ENCODE measurements at regions not wholly inside any gene's neighbourhood (a gene's known extent, or its start where the extent isn't known, plus 50 kb on each side); places are given as distances from the start of the nearest gene placed in this dataset.

DNA sequence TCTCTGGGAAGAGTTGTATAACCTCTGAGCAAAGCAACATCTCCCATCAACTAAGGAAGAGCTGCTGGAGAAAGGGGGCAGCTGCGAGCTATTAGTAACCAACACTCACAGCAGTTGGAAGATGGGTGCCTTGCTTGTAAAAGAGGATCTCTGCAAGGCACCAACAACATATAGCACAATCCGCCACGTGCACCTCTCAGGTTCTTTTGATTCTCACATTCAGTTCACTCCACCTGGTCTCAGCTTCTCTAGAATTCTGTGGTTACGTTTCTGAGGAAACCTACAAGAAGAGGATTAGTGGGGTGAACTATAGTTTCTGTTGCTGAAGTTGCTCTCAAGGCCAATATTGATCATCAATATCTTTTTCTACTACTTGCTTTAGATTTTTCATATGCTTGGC lies 117.1 kb downstream of the RPS24 start:
- Mint-ChIP-seq H3K27me3 (peaks cover 0 to under 1% of the 10 kb centered on the region in 2 donors), H3K4me1 (no peaks in the 10 kb centered on the region), H3K4me3 (no peak overlapping the region), H3K36me3 (no peaks in the 10 kb centered on the region), H3K9me3 (no peaks in the 10 kb centered on the region), H3K27ac (no peak overlapping the region)
- no peak for ATAC-seq (replicated peaks in 1 of 4)
- Histone ChIP-seq H3K4me3 (ENCODE audit: control insufficient read depth in 1 of 2, extremely low read depth in 1 of 2, low read length in 1 of 2) (no peak overlapping the region), H3K36me3 (ENCODE audit: control insufficient read depth in 2 of 2, extremely low read depth in 1 of 2, insufficient read depth in 1 of 2, low read length in 1 of 2) (no peaks in the 10 kb centered on the region), H3K4me1 (ENCODE audit: control insufficient read depth in 1 of 2, extremely low read depth in 1 of 2, insufficient read depth in 2 of 2, low read length in 2 of 2) (no peaks in the 10 kb centered on the region), H3K9me3 (no peaks in the 10 kb centered on the region), H3K27ac (ENCODE audit: low read length) (no peak overlapping the region), H3K27me3 (replicated peaks in 1 of 2; ENCODE audit: control insufficient read depth in 2 of 2, extremely low read depth in 1 of 2, insufficient read depth in 2 of 2, low read length in 1 of 2) (no peaks in the 10 kb centered on the region)
- no CpG with 5 or more reads among the region's 4 CpGs for WGBS (ENCODE audit: insufficient coverage)
- no peak for DNase-seq
- POLR2A ChIA-PET = no interaction called here
- CTCF ChIA-PET = no interaction called here

DNA sequence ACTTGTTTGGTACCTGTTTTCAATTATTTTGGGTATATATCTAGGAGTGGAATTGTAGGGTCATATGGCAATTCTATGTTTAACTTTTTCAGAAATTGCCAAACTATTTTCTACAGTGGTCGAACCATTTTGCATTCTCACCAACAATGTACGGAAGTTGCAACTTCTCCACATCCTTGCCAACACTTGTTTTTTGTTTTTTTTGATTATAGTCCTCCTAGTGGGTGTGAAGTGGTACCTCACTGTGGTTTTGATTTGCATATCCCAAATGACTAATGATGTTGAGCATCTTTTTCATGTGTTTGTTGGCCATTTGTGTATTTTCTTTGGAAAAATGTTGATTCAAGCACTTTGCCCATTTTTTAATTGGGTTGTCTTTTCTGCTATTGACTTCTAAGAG lies 122.1 kb downstream of the RPS24 start:
- DNase-seq = no peak
- Mint-ChIP-seq H3K9me3 (no peaks in the 10 kb centered on the region), H3K36me3 (no peaks in the 10 kb centered on the region), H3K27ac (no peak overlapping the region), H3K27me3 (peaks cover 0 to 23% of the 10 kb centered on the region in 2 donors), H3K4me3 (no peak overlapping the region), H3K4me1 (no peaks in the 10 kb centered on the region)
- no peak for ATAC-seq (replicated peaks in 1 of 4)
- POLR2A ChIA-PET = no interaction called here
- CTCF ChIA-PET = no interaction called here
- WGBS (ENCODE audit: insufficient coverage) = no CpG with 5 or more reads among the region's 2 CpGs
- Histone ChIP-seq H3K27me3 (replicated peaks in 1 of 2; ENCODE audit: control insufficient read depth in 2 of 2, extremely low read depth in 1 of 2, insufficient read depth in 2 of 2, low read length in 1 of 2) (no peaks in the 10 kb centered on the region), H3K9me3 (no peaks in the 10 kb centered on the region), H3K27ac (ENCODE audit: low read length) (no peak overlapping the region), H3K36me3 (ENCODE audit: control insufficient read depth in 2 of 2, extremely low read depth in 1 of 2, insufficient read depth in 1 of 2, low read length in 1 of 2) (no peaks in the 10 kb centered on the region), H3K4me1 (ENCODE audit: control insufficient read depth in 1 of 2, extremely low read depth in 1 of 2, insufficient read depth in 2 of 2, low read length in 2 of 2) (no peaks in the 10 kb centered on the region), H3K4me3 (ENCODE audit: control insufficient read depth in 1 of 2, extremely low read depth in 1 of 2, low read length in 1 of 2) (no peak overlapping the region)

DNA sequence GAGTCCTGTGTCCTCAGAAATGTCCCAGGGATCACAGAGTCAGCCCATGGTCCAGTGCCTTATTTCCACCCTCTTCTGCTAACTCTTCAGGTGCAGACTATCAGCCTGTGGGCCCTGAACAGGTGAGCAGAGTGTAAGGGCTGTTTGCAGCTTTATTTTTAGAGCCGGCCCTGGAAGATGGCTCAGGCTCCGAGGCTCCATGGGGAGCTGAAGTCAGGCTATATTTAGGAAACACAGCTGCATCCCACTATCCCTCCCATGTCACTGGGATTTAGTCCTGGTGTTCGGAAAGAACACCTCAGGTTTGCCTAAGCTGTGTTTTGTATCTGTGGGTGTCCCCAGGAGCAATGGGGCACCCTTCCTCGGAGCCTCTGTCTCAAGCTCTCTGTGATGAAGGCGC lies 126.9 kb downstream of the RPS24 start:
- POLR2A ChIA-PET = no interaction called here

DNA sequence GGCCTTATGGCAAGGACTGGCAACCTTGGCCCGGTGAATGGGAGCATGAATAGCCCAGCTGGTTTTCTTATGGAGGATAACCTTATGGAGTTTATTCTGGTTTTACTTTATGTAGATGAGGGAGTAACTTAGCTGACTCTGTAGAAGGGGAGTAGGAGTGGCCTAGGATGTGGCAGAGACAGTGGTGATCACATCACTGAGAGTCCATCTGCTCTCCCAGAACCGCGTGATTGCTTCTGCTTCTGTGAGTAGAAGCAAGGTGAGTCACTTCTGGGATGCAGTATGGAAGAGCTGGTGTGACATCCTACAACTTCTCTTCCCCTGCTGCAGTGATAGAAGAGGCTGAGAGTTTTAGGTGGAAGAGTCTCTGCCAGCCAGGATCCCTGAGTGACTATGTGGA lies 129.2 kb downstream of the RPS24 start:
- Histone ChIP-seq H3K36me3 (ENCODE audit: control insufficient read depth in 2 of 2, extremely low read depth in 1 of 2, insufficient read depth in 1 of 2, low read length in 1 of 2) (no peaks in the 10 kb centered on the region), H3K27ac (ENCODE audit: low read length) (no peak overlapping the region), H3K27me3 (replicated peaks in 1 of 2; ENCODE audit: control insufficient read depth in 2 of 2, extremely low read depth in 1 of 2, insufficient read depth in 2 of 2, low read length in 1 of 2) (peaks cover 0 to 6% of the 10 kb centered on the region in 2 experiments), H3K9me3 (no peaks in the 10 kb centered on the region), H3K4me1 (ENCODE audit: control insufficient read depth in 1 of 2, extremely low read depth in 1 of 2, insufficient read depth in 2 of 2, low read length in 2 of 2) (no peaks in the 10 kb centered on the region), H3K4me3 (ENCODE audit: control insufficient read depth in 1 of 2, extremely low read depth in 1 of 2, low read length in 1 of 2) (no peak overlapping the region)
- Mint-ChIP-seq H3K9me3 (peaks cover 0 to 11% (median 5%) of the 10 kb centered on the region in 3 donors), H3K4me1 (no peaks in the 10 kb centered on the region), H3K27me3 (peaks cover 0 to 15% of the 10 kb centered on the region in 2 donors), H3K4me3 (no peak overlapping the region), H3K36me3 (no peaks in the 10 kb centered on the region), H3K27ac (no peak overlapping the region)
- no peak for ATAC-seq (replicated peaks in 1 of 4)
- no peak for DNase-seq
- ChIA-PET POLR2A (no interaction called here), CTCF (no interaction called here)
- 100% methylated on average over 1 of the region's 3 CpGs for WGBS (ENCODE audit: insufficient coverage)

More for the DNA sequence above, 126.9 kb downstream of the RPS24 start:
- 75% methylated on average over 2 of the region's 5 CpGs for WGBS (ENCODE audit: insufficient coverage)
- no peaks in the 10 kb centered on the region for H3K4me1 Mint-ChIP-seq
- no peak overlapping the region for H3K4me3 Mint-ChIP-seq
- H3K27me3 ChIP-seq (replicated peaks in 1 of 2; ENCODE audit: control insufficient read depth in 2 of 2, extremely low read depth in 1 of 2, insufficient read depth in 2 of 2, low read length in 1 of 2) = peaks cover 0 to 6% of the 10 kb centered on the region in 2 experiments
- H3K9me3 Mint-ChIP-seq = peaks cover 0 to 11% (median 5%) of the 10 kb centered on the region in 3 donors
- no peaks in the 10 kb centered on the region for H3K9me3 ChIP-seq
- H3K36me3 Mint-ChIP-seq = no peaks in the 10 kb centered on the region
- DNase-seq (no peak), ATAC-seq (replicated peaks in 1 of 4) (no peak)
- peaks cover 0 to 23% of the 10 kb centered on the region in 2 donors for H3K27me3 Mint-ChIP-seq
- no peak overlapping the region for H3K4me3 ChIP-seq (ENCODE audit: control insufficient read depth in 1 of 2, extremely low read depth in 1 of 2, low read length in 1 of 2)
- CTCF ChIA-PET = no interaction called here
- H3K36me3 ChIP-seq (ENCODE audit: control insufficient read depth in 2 of 2, extremely low read depth in 1 of 2, insufficient read depth in 1 of 2, low read length in 1 of 2) = no peaks in the 10 kb centered on the region
- H3K27ac ChIP-seq (ENCODE audit: low read length) = no peak overlapping the region
- no peak overlapping the region for H3K27ac Mint-ChIP-seq
- H3K4me1 ChIP-seq (ENCODE audit: control insufficient read depth in 1 of 2, extremely low read depth in 1 of 2, insufficient read depth in 2 of 2, low read length in 2 of 2) = no peaks in the 10 kb centered on the region

DNA sequence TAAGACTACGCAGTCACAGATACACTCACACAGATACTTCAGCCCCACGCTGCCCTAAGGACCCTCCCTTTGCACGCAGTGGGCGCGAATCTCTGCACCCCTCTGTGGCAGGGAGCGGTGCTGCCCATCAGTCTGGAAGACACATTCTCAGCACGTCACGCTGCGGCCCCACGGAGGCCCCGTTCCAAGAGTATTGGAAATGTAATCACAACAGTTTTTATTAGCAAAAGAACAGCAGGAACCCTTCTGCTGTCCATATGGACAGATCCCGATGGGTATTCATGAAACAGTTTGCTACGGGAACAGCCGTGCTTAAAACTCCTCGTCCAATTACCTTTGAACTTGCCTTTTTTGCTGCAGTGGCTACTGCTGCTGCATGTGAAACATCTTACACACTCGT lies 131.0 kb downstream of the RPS24 start:
- no peak for DNase-seq
- 89% methylated on average over 15 of the region's 16 CpGs for WGBS (ENCODE audit: insufficient coverage)
- Mint-ChIP-seq H3K4me1 (no peaks in the 10 kb centered on the region), H3K4me3 (no peak overlapping the region), H3K36me3 (no peaks in the 10 kb centered on the region), H3K9me3 (peaks cover 0 to 11% (median 5%) of the 10 kb centered on the region in 3 donors), H3K27me3 (peaks cover 0 to 3% of the 10 kb centered on the region in 2 donors), H3K27ac (no peak overlapping the region)
- H3K4me3 ChIP-seq (ENCODE audit: control insufficient read depth in 1 of 2, extremely low read depth in 1 of 2, low read length in 1 of 2) = no peak overlapping the region
- CTCF ChIA-PET = no interaction called here
- ATAC-seq (replicated peaks in 1 of 4) = no peak
- H3K36me3 ChIP-seq (ENCODE audit: control insufficient read depth in 2 of 2, extremely low read depth in 1 of 2, insufficient read depth in 1 of 2, low read length in 1 of 2) = no peaks in the 10 kb centered on the region
- H3K4me1 ChIP-seq (ENCODE audit: control insufficient read depth in 1 of 2, extremely low read depth in 1 of 2, insufficient read depth in 2 of 2, low read length in 2 of 2) = no peaks in the 10 kb centered on the region
- POLR2A ChIA-PET = no interaction called here
- H3K9me3 ChIP-seq = no peaks in the 10 kb centered on the region
- peaks cover 0 to 9% of the 10 kb centered on the region in 2 experiments for H3K27me3 ChIP-seq (replicated peaks in 1 of 2; ENCODE audit: control insufficient read depth in 2 of 2, extremely low read depth in 1 of 2, insufficient read depth in 2 of 2, low read length in 1 of 2)
- H3K27ac ChIP-seq (ENCODE audit: low read length) = no peak overlapping the region

DNA sequence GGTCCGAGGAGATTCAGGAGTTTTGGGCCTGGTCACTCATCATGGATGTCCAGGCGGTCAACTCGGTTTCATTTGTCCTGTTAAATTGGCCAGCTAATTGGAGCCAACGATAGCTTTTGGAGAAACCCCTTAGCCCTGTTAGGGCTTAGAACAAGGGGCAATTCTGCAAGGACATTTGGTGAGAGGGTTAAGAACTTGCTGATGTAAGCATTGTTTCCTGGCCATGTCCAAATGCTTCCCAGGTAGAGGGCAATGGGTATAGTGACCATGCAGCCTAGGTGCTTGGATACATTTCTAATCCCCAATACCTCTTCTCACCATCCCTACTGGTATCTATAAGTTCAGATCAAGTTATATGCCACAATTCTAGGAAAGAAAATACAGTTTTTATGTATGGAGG lies 131.5 kb downstream of the RPS24 start:
- CTCF ChIA-PET = no interaction called here

DNA sequence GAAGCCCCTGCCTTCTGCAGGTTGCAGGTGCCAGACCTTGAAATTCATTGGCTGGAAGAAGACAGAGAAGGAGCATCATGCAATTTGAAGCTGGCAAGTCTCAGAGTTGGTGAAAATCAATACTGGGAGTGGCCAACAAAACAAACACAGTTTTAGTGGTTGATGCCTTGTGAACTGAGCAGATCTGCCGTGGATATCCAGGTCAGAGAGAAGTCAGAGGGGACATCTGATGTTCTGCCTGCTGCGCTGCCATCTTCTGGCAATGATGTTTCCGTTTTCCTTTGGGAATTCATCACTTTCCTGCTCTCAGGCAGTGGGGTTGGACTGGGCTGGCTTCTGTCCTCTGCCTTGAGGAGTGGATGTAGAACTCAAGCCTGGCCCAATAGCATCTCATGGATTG lies 132.0 kb downstream of the RPS24 start:
- ChIA-PET POLR2A (no interaction called here), CTCF (no interaction called here)
- Histone ChIP-seq H3K4me1 (ENCODE audit: control insufficient read depth in 1 of 2, extremely low read depth in 1 of 2, insufficient read depth in 2 of 2, low read length in 2 of 2) (no peaks in the 10 kb centered on the region), H3K36me3 (ENCODE audit: control insufficient read depth in 2 of 2, extremely low read depth in 1 of 2, insufficient read depth in 1 of 2, low read length in 1 of 2) (no peaks in the 10 kb centered on the region), H3K4me3 (ENCODE audit: control insufficient read depth in 1 of 2, extremely low read depth in 1 of 2, low read length in 1 of 2) (no peak overlapping the region), H3K27ac (ENCODE audit: low read length) (no peak overlapping the region), H3K27me3 (replicated peaks in 1 of 2; ENCODE audit: control insufficient read depth in 2 of 2, extremely low read depth in 1 of 2, insufficient read depth in 2 of 2, low read length in 1 of 2) (peaks cover 0 to 10% of the 10 kb centered on the region in 2 experiments), H3K9me3 (no peaks in the 10 kb centered on the region)
- DNase-seq (no peak), ATAC-seq (replicated peaks in 1 of 4) (no peak)
- Mint-ChIP-seq H3K4me3 (no peak overlapping the region), H3K9me3 (peaks cover 0 to 11% (median 5%) of the 10 kb centered on the region in 3 donors), H3K27me3 (no peaks in the 10 kb centered on the region), H3K36me3 (no peaks in the 10 kb centered on the region), H3K27ac (no peak overlapping the region), H3K4me1 (no peaks in the 10 kb centered on the region)
- WGBS (ENCODE audit: insufficient coverage) = 83% methylated on average over 3 of the region's 3 CpGs

More for the DNA sequence above, 131.5 kb downstream of the RPS24 start:
- Mint-ChIP-seq H3K9me3 (peaks cover 0 to 11% (median 5%) of the 10 kb centered on the region in 3 donors), H3K4me3 (no peak overlapping the region), H3K27ac (no peak overlapping the region), H3K4me1 (no peaks in the 10 kb centered on the region), H3K27me3 (no peaks in the 10 kb centered on the region), H3K36me3 (no peaks in the 10 kb centered on the region)
- 89% methylated on average over 3 of the region's 4 CpGs for WGBS (ENCODE audit: insufficient coverage)
- POLR2A ChIA-PET = no interaction called here
- Histone ChIP-seq H3K4me1 (ENCODE audit: control insufficient read depth in 1 of 2, extremely low read depth in 1 of 2, insufficient read depth in 2 of 2, low read length in 2 of 2) (no peaks in the 10 kb centered on the region), H3K27ac (ENCODE audit: low read length) (no peak overlapping the region), H3K9me3 (no peaks in the 10 kb centered on the region), H3K36me3 (ENCODE audit: control insufficient read depth in 2 of 2, extremely low read depth in 1 of 2, insufficient read depth in 1 of 2, low read length in 1 of 2) (no peaks in the 10 kb centered on the region), H3K4me3 (ENCODE audit: control insufficient read depth in 1 of 2, extremely low read depth in 1 of 2, low read length in 1 of 2) (no peak overlapping the region), H3K27me3 (replicated peaks in 1 of 2; ENCODE audit: control insufficient read depth in 2 of 2, extremely low read depth in 1 of 2, insufficient read depth in 2 of 2, low read length in 1 of 2) (peaks cover 0 to 10% of the 10 kb centered on the region in 2 experiments)
- ATAC-seq (replicated peaks in 1 of 4) (no peak), DNase-seq (no peak)

Data from T-cell (primary cell).